ENCODE measurements at regions not wholly inside any gene's neighbourhood (a gene's known extent, or its start where the extent isn't known, plus 50 kb on each side); places are given as distances from the start of the nearest gene placed in this dataset.

GRCh38 chr12:45591635-45592034 is 137.9 kb upstream of the ARID2 start:
- TF ChIP-seq ZNF555 (tag by site-specific recombination; conservative IDR thresholded peaks at IDR 0.05) (no peak), ZNF600 (tag by site-specific recombination; IDR thresholded peaks at IDR 0.05) (no peak), ZNF223 (tag by site-specific recombination; IDR thresholded peaks at IDR 0.05) (no peak), ZNF211 (tag by site-specific recombination; IDR thresholded peaks at IDR 0.05; ENCODE audit: low read depth) (no peak), ZNF530 (tag by site-specific recombination; IDR thresholded peaks at IDR 0.05; ENCODE audit: low read depth) (no peak), ZNF518A (tag by site-specific recombination; conservative IDR thresholded peaks at IDR 0.05; ENCODE audit: low read depth) (no peak), KLF10 (tag by site-specific recombination; IDR thresholded peaks at IDR 0.05) (no peak), ZNF132 (tag by site-specific recombination; IDR thresholded peaks at IDR 0.05; ENCODE audit: borderline replicate concordance) (no peak), ZBTB8A (tag by site-specific recombination; IDR thresholded peaks at IDR 0.05) (no peak), ZNF837 (tag by site-specific recombination; IDR thresholded peaks at IDR 0.05) (no peak), ZNF280D (tag by site-specific recombination; IDR thresholded peaks at IDR 0.05) (no peak), KLF8 (tag by site-specific recombination; IDR thresholded peaks at IDR 0.05) (no peak), EGR2 (tag by site-specific recombination; IDR thresholded peaks at IDR 0.05; ENCODE audit: low read depth) (no peak), ZFP69B (tag by site-specific recombination; IDR thresholded peaks at IDR 0.05) (no peak), ZNF776 (tag by site-specific recombination; IDR thresholded peaks at IDR 0.05; ENCODE audit: borderline replicate concordance) (no peak), ZNF16 (tag by site-specific recombination; IDR thresholded peaks at IDR 0.05; ENCODE audit: low read depth) (no peak)
- CTCF ChIA-PET = no interaction called here
- no peaks in the 10 kb centered on the region for H3K9me3 ChIP-seq (ENCODE audit: control insufficient read depth, insufficient read depth, low read depth, low read length)

DNA sequence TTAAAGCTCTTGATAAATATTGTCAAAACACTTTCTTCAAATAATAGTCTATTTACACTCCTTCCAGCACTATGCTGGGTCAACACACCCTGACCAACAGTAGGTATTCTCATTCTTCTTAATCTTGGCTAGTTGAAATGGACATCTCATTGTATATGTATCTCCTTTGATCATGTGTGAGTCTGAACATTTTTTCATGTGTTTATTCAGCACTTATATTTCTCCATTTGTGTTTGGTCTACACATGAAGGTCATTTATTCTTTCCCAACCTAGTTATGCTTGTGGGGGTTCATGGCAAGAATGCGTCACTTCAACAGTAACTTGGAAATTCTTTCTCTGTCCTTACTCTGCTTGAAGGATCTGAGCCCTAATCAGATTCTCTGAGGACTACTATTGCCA is 133.1 kb upstream of the ARID2 start:
- TF ChIP-seq ZNF184 (tag by site-specific recombination; IDR thresholded peaks at IDR 0.05) = no peak
- no peak for TF ChIP-seq ZNF513 (tag by site-specific recombination; IDR thresholded peaks at IDR 0.05)
- TF ChIP-seq ZNF132 (tag by site-specific recombination; IDR thresholded peaks at IDR 0.05; ENCODE audit: borderline replicate concordance) = no peak
- no peak for TF ChIP-seq KLF17 (tag by site-specific recombination; IDR thresholded peaks at IDR 0.05)
- no peak for TF ChIP-seq ZNF843 (tag by site-specific recombination; IDR thresholded peaks at IDR 0.05)
- TF ChIP-seq ZNF624 (tag by site-specific recombination; IDR thresholded peaks at IDR 0.05) = no peak
- no peak for TF ChIP-seq ZNF433 (tag by site-specific recombination; IDR thresholded peaks at IDR 0.05; ENCODE audit: low read depth)
- TF ChIP-seq ZNF221 (tag by site-specific recombination; IDR thresholded peaks at IDR 0.05; ENCODE audit: borderline replicate concordance) = no peak
- Histone ChIP-seq H3K27ac (ENCODE audit: extremely low read depth, low read depth, low read length) (no peak overlapping the region), H3K4me3 (ENCODE audit: low read depth, low read length) (no peak overlapping the region), H3K9me3 (ENCODE audit: control insufficient read depth, insufficient read depth, low read depth, low read length) (no peaks in the 10 kb centered on the region), H3K36me3 (ENCODE audit: control insufficient read depth in 2 of 2, insufficient read depth in 1 of 2, low read length in 2 of 2) (no peaks in the 10 kb centered on the region), H3K4me1 (ENCODE audit: control insufficient read depth, insufficient read depth, low read length) (no peaks in the 10 kb centered on the region)
- ChIA-PET POLR2A (no interaction called here), CTCF (interaction anchor here (0.6 kb wide), 1 partner anchor 22 kb away, joined by 3 read pairs; no protein-coding TSS in a partner anchor)

More at GRCh38 chr12:45591635-45592034, 137.9 kb upstream of the ARID2 start:
- H3K27ac ChIP-seq (ENCODE audit: extremely low read depth, low read depth, low read length) = no peak overlapping the region
- no peaks in the 10 kb centered on the region for H3K4me1 ChIP-seq (ENCODE audit: control insufficient read depth, insufficient read depth, low read length)
- no peak overlapping the region for H3K4me3 ChIP-seq (ENCODE audit: low read depth, low read length)
- POLR2A ChIA-PET = no interaction called here
- H3K36me3 ChIP-seq (ENCODE audit: control insufficient read depth in 2 of 2, insufficient read depth in 1 of 2, low read length in 2 of 2) = no peaks in the 10 kb centered on the region

Data from HEK293 (cell line).